SU-DHL-6 (cell line): ENCODE measurements at regions not wholly inside any gene's neighbourhood (a gene's known extent, or its start where the extent isn't known, plus 50 kb on each side); places are given as distances from the start of the nearest gene placed in this dataset.

ENCODE experiments used
- H2AFZ ChIP-seq: fragments of 200-600 bp; sonication (generic); 2 replicates; pipeline ENCODE4 v1.6.1; 2014; ENCODE audit warnings: low read depth, mild to moderate bottlenecking, moderate library complexity, mixed read lengths, antibody characterized with exemption, low read length; ENCODE audit not compliant: severe bottlenecking
- H3F3A ChIP-seq: fragments of 200-600 bp; shearing (Covaris generic); 2 replicates; pipeline ENCODE4 v1.6.0; 2016; ENCODE audit warnings: antibody characterized with exemption, mild to moderate bottlenecking; ENCODE audit not compliant: insufficient read depth
- H3K27ac ChIP-seq: fragments of 200-600 bp; sonication (generic); 2 replicates; pipeline ENCODE4 v1.5.1; 2016; ENCODE audit warnings: low read depth, mild to moderate bottlenecking, low read length, moderate library complexity, mixed read lengths
- H3K27me3 ChIP-seq: fragments of 200-600 bp; sonication (generic), shearing (Covaris generic); 2 replicates; pipeline ENCODE4 v1.6.0; 2014; ENCODE audit warnings: mild to moderate bottlenecking, low read length
- H3K36me3 ChIP-seq: fragments of 200-600 bp; sonication (generic); 2 replicates; pipeline ENCODE4 v1.6.1; 2014; ENCODE audit warnings: mild to moderate bottlenecking, low read length, mixed read lengths
- H3K4me2 ChIP-seq: fragments of 300-600, 200-600 bp; shearing (Covaris generic), sonication (generic); 2 replicates; pipeline ENCODE4 v1.6.0; 2014; ENCODE audit warnings: low read length, low read depth, mild to moderate bottlenecking; ENCODE audit not compliant: poor library complexity, severe bottlenecking
- H3K4me3 ChIP-seq: fragments of 200-600 bp; sonication (generic); 2 replicates; pipeline ENCODE4 v1.5.1; 2014; ENCODE audit warnings: antibody characterized with exemption, low read length, mild to moderate bottlenecking, mixed read lengths; ENCODE audit not compliant: insufficient read depth, poor library complexity, severe bottlenecking
- H3K79me2 ChIP-seq: fragments of 200-600 bp; sonication (generic); 2 replicates; pipeline ENCODE4 v1.6.1; 2014; ENCODE audit warnings: mild to moderate bottlenecking, low read length, moderate library complexity; ENCODE audit not compliant: insufficient read depth
- H3K9ac ChIP-seq: fragments of 200-600 bp; sonication (generic); 2 replicates; pipeline ENCODE4 v1.7.0; 2014; ENCODE audit warnings: mild to moderate bottlenecking, low read length
- H3K9me2 ChIP-seq: fragments of 200-600 bp; sonication (generic); replicated peaks from 2 replicates; pipeline ENCODE4 v1.6.1; 2014; ENCODE audit warnings: low read length; ENCODE audit not compliant: insufficient read depth
- H3K9me3 ChIP-seq: fragments of 200-600 bp; sonication (generic); 2 replicates; pipeline ENCODE4 v1.6.1; 2014; ENCODE audit warnings: low read length, mixed read lengths; ENCODE audit not compliant: insufficient read depth
- H4K20me1 ChIP-seq: fragments of 200-600 bp; sonication (generic); 2 replicates; pipeline ENCODE4 v1.6.1; 2014; ENCODE audit warnings: low read depth, mild to moderate bottlenecking, antibody characterized with exemption, low read length, moderate library complexity, mixed read lengths
- CTCF ChIP-seq: fragments of 200-600 bp; sonication (generic); IDR thresholded peaks from one replicate; pipeline ENCODE4 v1.5.1; 2017; ENCODE audit warnings: antibody characterized with exemption, mild to moderate bottlenecking, low read length, moderate library complexity; ENCODE audit not compliant: insufficient read depth, poor library complexity, severe bottlenecking
- EZH2phosphoT487 ChIP-seq: fragments of 200-600 bp; sonication (generic), shearing (Covaris generic); conservative IDR thresholded peaks from 2 replicates; pipeline ENCODE4 v1.6.1; 2018; ENCODE audit warnings: mild to moderate bottlenecking, antibody characterized with exemption, low read length, moderate library complexity, mixed read lengths

- Histone ChIP-seq H3K9ac (no peak overlapping the region), H3K36me3 (no peaks in the 10 kb centered on the region)
These were observed 54.4 kb downstream of the DOP1B start for GRCh38 chr21:36210779-36211659.

GRCh38 chr21:36211660-36212512, 55.3 kb downstream of the DOP1B start:
- no peaks in the 10 kb centered on the region for H3K36me3 ChIP-seq
- H3K79me2 ChIP-seq, result no peaks in the 10 kb centered on the region
- no peak overlapping the region for H3K4me2 ChIP-seq
- no peak overlapping the region for H3K27ac ChIP-seq
- TF ChIP-seq CTCF (no peak), EZH2phosphoT487 (no peak)
- H3F3A ChIP-seq, result no peaks in the 10 kb centered on the region
- no peak overlapping the region for H2AFZ ChIP-seq
- H3K4me3 ChIP-seq, result no peak overlapping the region
- no peaks in the 10 kb centered on the region for H4K20me1 ChIP-seq
- H3K9me2 ChIP-seq, result no peaks in the 10 kb centered on the region
- H3K27me3 ChIP-seq, result no peaks in the 10 kb centered on the region
- H3K9ac ChIP-seq, result no peak overlapping the region
- no peaks in the 10 kb centered on the region for H3K9me3 ChIP-seq

More at GRCh38 chr21:36210779-36211659, 54.4 kb downstream of the DOP1B start:
- no peak overlapping the region for H2AFZ ChIP-seq
- no peaks in the 10 kb centered on the region for H3K27me3 ChIP-seq
- no peaks in the 10 kb centered on the region for H3K9me3 ChIP-seq
- no peaks in the 10 kb centered on the region for H3K9me2 ChIP-seq
- no peak overlapping the region for H3K4me3 ChIP-seq
- H3K27ac ChIP-seq, result no peak overlapping the region
- no peaks in the 10 kb centered on the region for H4K20me1 ChIP-seq
- H3K79me2 ChIP-seq, result no peaks in the 10 kb centered on the region
- H3F3A ChIP-seq, result no peaks in the 10 kb centered on the region
- H3K4me2 ChIP-seq, result no peak overlapping the region
- TF ChIP-seq EZH2phosphoT487, result no peak
- no peak for TF ChIP-seq CTCF

GRCh38 chr21:36212513-36212780, 55.8 kb downstream of the DOP1B start:
- H3K9me3 ChIP-seq, result no peaks in the 10 kb centered on the region
- no peaks in the 10 kb centered on the region for H3K9me2 ChIP-seq
- TF ChIP-seq CTCF (no peak), EZH2phosphoT487 (no peak)
- H3K79me2 ChIP-seq, result no peaks in the 10 kb centered on the region
- H3K4me3 ChIP-seq, result no peak overlapping the region
- no peaks in the 10 kb centered on the region for H3K27me3 ChIP-seq
- H3K36me3 ChIP-seq, result no peaks in the 10 kb centered on the region
- no peaks in the 10 kb centered on the region for H3F3A ChIP-seq
- no peak overlapping the region for H3K4me2 ChIP-seq
- H4K20me1 ChIP-seq, result no peaks in the 10 kb centered on the region
- no peak overlapping the region for H3K27ac ChIP-seq
- no peak overlapping the region for H3K9ac ChIP-seq
- no peak overlapping the region for H2AFZ ChIP-seq
